ENCODE measurements at regions not wholly inside any gene's neighbourhood (a gene's known extent, or its start where the extent isn't known, plus 50 kb on each side); places are given as distances from the start of the nearest gene placed in this dataset.

DNA sequence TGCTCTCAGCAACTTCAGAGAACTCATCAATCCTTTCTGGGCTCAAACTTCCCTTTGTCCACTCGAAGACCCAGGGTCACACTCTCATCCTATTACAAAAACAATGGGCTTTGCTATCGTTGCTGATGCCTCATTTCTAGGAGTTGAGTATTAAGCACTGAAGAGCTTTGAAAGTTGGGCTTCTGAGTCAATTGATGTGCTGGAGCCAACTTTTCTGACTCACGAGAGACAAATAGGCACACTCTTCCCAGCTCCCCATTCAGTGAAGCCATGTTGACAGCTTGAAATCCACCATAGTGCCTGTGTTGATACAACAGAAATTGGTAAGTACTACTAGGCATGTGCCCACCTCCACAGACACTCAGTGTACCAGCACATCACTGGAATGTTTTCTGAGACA lies 97.5 kb upstream of the PRSS58 start:
- TF ChIP-seq, protein P1, sequence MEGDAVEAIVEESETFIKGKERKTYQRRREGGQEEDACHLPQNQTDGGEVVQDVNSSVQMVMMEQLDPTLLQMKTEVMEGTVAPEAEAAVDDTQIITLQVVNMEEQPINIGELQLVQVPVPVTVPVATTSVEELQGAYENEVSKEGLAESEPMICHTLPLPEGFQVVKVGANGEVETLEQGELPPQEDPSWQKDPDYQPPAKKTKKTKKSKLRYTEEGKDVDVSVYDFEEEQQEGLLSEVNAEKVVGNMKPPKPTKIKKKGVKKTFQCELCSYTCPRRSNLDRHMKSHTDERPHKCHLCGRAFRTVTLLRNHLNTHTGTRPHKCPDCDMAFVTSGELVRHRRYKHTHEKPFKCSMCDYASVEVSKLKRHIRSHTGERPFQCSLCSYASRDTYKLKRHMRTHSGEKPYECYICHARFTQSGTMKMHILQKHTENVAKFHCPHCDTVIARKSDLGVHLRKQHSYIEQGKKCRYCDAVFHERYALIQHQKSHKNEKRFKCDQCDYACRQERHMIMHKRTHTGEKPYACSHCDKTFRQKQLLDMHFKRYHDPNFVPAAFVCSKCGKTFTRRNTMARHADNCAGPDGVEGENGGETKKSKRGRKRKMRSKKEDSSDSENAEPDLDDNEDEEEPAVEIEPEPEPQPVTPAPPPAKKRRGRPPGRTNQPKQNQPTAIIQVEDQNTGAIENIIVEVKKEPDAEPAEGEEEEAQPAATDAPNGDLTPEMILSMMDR (conservative IDR thresholded peaks at IDR 0.05; ENCODE audit: control insufficient read depth, insufficient read depth, low read depth, low read length), result no peak

DNA sequence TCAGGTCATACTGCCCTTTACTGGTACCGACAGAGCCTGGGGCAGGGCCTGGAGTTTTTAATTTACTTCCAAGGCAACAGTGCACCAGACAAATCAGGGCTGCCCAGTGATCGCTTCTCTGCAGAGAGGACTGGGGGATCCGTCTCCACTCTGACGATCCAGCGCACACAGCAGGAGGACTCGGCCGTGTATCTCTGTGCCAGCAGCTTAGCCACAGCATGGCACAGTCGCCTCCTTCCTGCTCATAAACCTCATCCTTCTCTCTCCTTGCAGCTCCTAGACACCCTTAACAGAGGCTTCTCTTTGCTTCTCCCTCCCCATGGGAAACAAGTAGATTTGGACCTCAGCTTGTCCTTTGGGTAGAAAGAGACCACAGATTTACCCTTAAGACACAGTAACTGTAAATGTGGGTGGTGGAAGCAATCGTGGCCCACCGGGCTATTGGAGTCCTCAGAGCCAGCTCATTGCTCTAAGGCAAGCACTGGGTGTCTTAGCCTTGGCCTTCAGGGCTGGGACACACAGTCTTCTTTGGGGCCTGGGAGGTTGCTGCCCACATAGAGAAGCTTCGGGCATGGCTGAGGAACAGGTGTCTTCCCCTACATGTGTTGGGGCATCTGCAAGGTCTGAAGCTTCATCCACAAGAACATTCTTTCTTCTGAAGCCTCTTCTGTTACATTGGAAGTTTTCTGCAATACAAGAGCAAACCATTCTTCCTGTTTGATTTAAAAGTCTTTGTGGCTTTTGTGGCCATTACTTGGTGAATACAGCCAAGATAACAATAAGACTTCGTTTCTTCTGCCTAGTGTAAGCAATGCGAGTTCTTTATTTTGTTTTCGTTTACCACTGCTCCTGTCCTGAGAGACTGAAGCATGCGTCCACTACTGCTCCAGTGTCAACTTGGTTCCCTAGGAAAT lies 95.5 kb upstream of the PRSS58 start:
- no peak overlapping the region for H3K4me3 ChIP-seq (ENCODE audit: control insufficient read depth, low read depth, low read length)
- TF ChIP-seq, protein P1 (conservative IDR thresholded peaks at IDR 0.05; ENCODE audit: control insufficient read depth, insufficient read depth, low read depth, low read length), result no peak
- DNase-seq (ENCODE audit: low read depth), result no peak

More for the DNA sequence above, 97.5 kb upstream of the PRSS58 start:
- DNase-seq (ENCODE audit: low read depth), result peak; percentile 86
- no peak overlapping the region for H3K4me3 ChIP-seq (ENCODE audit: control insufficient read depth, low read depth, low read length)

DNA sequence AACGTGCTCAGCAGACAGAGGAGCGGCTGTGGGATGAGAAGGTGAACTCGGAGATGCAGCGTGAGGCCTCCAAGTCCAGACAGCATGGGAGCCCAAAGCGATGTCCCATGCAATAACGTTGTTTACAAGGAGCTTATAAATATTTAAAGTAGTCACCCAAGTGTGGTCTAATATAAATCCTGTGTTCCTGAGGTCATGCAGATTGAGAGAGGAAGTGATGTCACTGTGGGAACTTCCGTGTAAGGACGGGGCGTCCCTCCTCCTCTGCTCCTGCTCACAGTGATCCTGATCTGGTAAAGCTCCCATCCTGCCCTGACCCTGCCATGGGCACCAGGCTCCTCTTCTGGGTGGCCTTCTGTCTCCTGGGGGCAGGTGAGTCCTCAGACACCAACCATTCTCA lies 94.7 kb upstream of the PRSS58 start:
- DNase-seq (ENCODE audit: low read depth), result no peak
- TF ChIP-seq, protein P1 (conservative IDR thresholded peaks at IDR 0.05; ENCODE audit: control insufficient read depth, insufficient read depth, low read depth, low read length), result no peak
- no peak overlapping the region for H3K4me3 ChIP-seq (ENCODE audit: control insufficient read depth, low read depth, low read length)

DNA sequence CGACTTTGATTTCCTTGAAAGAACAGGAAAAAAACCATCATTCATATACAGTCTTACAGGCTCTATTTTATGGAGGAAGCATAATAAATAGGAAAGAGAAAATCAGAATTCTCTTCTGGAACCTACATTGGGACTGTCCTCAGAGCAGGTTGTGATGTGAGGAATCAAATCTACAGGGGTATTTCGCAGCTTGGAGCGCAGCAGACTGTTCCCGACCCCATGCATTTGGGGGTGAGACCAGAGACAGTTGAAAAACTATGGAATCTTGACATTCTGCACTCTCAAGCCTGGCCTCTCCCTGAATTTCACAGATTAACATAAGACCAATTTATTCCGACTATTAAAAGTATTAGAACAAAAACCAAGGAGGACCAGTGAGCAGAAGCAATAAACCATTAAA lies 93.3 kb upstream of the PRSS58 start:
- no peak overlapping the region for H3K4me3 ChIP-seq (ENCODE audit: control insufficient read depth, low read depth, low read length)
- no peak for DNase-seq (ENCODE audit: low read depth)
- TF ChIP-seq, protein P1 (conservative IDR thresholded peaks at IDR 0.05; ENCODE audit: control insufficient read depth, insufficient read depth, low read depth, low read length), result no peak

DNA sequence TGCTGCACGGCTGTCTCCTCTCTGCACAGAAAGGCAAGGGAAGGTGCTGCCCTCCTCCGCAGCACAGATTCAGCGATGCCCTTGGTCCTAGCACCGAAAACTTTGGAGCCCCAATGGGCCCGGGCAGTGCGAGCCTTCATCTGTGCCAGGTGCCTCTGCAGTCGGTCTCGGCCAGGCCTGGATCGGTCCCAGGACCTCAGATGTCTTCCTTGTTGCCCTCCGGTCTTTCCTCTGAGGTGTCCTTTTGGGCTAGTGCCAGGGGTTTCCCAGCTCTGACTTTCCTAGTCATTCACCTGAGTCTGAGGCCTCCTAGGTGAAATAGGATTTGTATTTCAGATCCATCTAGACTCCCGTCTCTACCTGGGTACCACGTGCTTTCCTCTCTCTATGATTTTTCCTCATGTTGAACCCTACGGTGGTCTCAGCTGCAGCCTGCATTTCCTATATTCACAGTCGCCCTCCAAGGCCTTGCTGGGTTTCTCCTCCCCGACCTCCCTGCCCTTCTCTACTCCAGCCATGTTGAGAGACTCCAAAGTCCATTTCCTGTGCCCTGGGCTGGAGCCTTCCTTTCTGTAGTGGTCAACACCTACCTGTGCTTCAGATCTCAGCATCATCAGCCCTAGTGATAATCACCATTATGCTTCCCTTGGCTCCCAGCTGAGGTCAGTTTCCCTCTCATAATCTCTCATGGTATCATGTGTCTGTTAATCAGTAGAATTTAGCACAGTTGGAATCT lies 92.0 kb upstream of the PRSS58 start:
- DNase-seq (ENCODE audit: low read depth), result no peak
- TF ChIP-seq, protein P1 (conservative IDR thresholded peaks at IDR 0.05; ENCODE audit: control insufficient read depth, insufficient read depth, low read depth, low read length), result no peak

DNA sequence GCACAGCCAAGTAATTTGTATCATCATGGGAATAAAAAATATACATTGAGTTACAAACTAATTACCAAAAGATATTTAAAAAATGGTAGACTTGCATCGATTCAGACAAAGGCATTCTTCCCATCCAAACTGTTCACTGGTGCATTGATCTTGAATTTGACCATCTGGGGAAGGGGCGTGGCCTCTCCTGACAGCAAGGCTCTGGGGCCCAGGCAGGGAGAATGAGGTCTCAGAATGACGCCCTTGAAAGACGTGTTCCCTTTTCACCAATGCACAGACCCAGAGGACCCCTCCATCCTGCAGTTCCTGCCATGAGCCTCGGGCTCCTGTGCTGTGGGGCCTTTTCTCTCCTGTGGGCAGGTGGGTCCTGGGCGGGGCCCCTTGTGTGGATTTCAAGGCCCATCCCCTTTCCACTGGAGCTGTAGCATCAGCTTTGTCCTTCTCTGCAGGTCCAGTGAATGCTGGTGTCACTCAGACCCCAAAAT lies 91.1 kb upstream of the PRSS58 start:
- TF ChIP-seq, protein P1 (conservative IDR thresholded peaks at IDR 0.05; ENCODE audit: control insufficient read depth, insufficient read depth, low read depth, low read length), result no peak
- no peak for DNase-seq (ENCODE audit: low read depth)
- no peak overlapping the region for H3K4me3 ChIP-seq (ENCODE audit: control insufficient read depth, low read depth, low read length)

More for the DNA sequence above, 92.0 kb upstream of the PRSS58 start:
- no peak overlapping the region for H3K4me3 ChIP-seq (ENCODE audit: control insufficient read depth, low read depth, low read length)
